ENCODE measurements at regions not wholly inside any gene's neighbourhood (a gene's known extent, or its start where the extent isn't known, plus 50 kb on each side); places are given as distances from the start of the nearest gene placed in this dataset.

DNA sequence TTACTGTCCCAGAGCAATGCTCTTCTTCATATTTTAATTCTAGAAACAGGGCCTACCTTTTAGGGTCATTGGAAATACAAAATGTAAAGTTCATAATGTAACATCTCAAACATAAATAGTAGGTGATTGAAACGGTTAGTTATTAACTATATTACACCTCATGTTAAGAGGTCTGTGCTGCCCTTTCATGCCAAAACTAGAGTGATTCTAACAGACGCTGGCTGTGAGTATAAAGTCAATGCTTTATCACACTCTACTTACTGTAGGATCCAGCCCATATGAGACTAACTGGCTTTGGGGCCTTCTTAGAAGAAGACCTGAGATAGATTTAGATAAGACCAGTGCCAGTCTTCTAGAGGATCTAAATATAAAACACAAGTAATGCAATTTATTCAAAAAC lies 966.1 kb upstream of the SORCS1 start:
- H3K36me3 ChIP-seq (ENCODE audit: control insufficient read depth, insufficient read depth, low read length), result no peaks in the 10 kb centered on the region
- H3K9me3 Mint-ChIP-seq (ENCODE audit: unreplicated experiment), result no peaks in the 10 kb centered on the region
- no peak overlapping the region for H3K27ac Mint-ChIP-seq (ENCODE audit: unreplicated experiment)
- H3K9me3 ChIP-seq, result no peaks in the 10 kb centered on the region
- peaks cover 2% of the 10 kb centered on the region for H3K27me3 Mint-ChIP-seq (ENCODE audit: insufficient read depth, unreplicated experiment)
- no peaks in the 10 kb centered on the region for H3K36me3 Mint-ChIP-seq (ENCODE audit: insufficient read depth, unreplicated experiment)
- ChIA-PET CTCF (no interaction called here), POLR2A (no interaction called here)
- intact Hi-C loops (cut with micrococcal nuclease; ENCODE audit: unreplicated experiment), result no loop called here
- TF ChIP-seq, protein P1, sequence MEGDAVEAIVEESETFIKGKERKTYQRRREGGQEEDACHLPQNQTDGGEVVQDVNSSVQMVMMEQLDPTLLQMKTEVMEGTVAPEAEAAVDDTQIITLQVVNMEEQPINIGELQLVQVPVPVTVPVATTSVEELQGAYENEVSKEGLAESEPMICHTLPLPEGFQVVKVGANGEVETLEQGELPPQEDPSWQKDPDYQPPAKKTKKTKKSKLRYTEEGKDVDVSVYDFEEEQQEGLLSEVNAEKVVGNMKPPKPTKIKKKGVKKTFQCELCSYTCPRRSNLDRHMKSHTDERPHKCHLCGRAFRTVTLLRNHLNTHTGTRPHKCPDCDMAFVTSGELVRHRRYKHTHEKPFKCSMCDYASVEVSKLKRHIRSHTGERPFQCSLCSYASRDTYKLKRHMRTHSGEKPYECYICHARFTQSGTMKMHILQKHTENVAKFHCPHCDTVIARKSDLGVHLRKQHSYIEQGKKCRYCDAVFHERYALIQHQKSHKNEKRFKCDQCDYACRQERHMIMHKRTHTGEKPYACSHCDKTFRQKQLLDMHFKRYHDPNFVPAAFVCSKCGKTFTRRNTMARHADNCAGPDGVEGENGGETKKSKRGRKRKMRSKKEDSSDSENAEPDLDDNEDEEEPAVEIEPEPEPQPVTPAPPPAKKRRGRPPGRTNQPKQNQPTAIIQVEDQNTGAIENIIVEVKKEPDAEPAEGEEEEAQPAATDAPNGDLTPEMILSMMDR (IDR thresholded peaks at IDR 0.05; ENCODE audit: insufficient read depth in 1 of 2, low read depth in 1 of 2, low read length in 1 of 2, severe bottlenecking in 1 of 2, unreplicated experiment in 1 of 2), result no peak
- H3K4me1 Mint-ChIP-seq (ENCODE audit: low read depth, unreplicated experiment), result no peaks in the 10 kb centered on the region
- no peak overlapping the region for H3K4me3 ChIP-seq (ENCODE audit: low read depth, low read length)
- BruUV-seq (replicated peaks), result no TSS peak
- H3K4me1 ChIP-seq, result no peaks in the 10 kb centered on the region
- H3K27me3 ChIP-seq (replicated peaks; ENCODE audit: control insufficient read depth, insufficient read depth, low read length), result no peaks in the 10 kb centered on the region
- no peak for DNase-seq
- H3K4me3 Mint-ChIP-seq (ENCODE audit: unreplicated experiment), result no peak overlapping the region

DNA sequence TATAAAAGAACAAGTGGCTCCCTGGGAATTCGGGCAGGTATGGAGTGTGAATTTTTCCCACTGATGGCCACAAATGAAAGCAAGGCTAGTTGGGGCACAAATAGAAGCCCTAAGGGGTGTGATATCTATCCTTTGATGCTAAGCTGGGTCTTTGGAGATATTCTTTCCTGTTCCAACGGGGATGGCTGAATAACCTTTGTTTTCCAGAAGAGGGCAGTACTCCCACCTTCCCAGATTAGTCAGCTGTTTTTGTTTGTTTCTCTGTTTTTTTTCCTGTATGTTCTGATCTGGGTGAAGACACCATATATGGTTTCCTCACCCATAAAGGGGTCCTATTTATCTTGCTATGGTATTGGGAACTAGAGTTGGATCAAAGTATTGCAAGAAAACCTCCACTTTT lies 947.7 kb upstream of the SORCS1 start:
- intact Hi-C loops (cut with micrococcal nuclease; ENCODE audit: unreplicated experiment), result loop anchor here (2.0 to 5.0 kb wide), 2 partner anchors 433 to 670 kb away; no protein-coding TSS in a partner anchor
- Histone ChIP-seq H3K4me3 (ENCODE audit: low read depth, low read length) (no peak overlapping the region), H3K9me3 (no peaks in the 10 kb centered on the region), H3K27me3 (replicated peaks; ENCODE audit: control insufficient read depth, insufficient read depth, low read length) (no peaks in the 10 kb centered on the region), H3K36me3 (ENCODE audit: control insufficient read depth, insufficient read depth, low read length) (no peaks in the 10 kb centered on the region), H3K4me1 (no peaks in the 10 kb centered on the region)
- no peak overlapping the region for H3K27ac Mint-ChIP-seq (ENCODE audit: unreplicated experiment)
- POLR2A ChIA-PET, result no interaction called here
- no peaks in the 10 kb centered on the region for H3K9me3 Mint-ChIP-seq (ENCODE audit: unreplicated experiment)
- no peaks in the 10 kb centered on the region for H3K36me3 Mint-ChIP-seq (ENCODE audit: insufficient read depth, unreplicated experiment)
- no peak for DNase-seq
- no peaks in the 10 kb centered on the region for H3K27me3 Mint-ChIP-seq (ENCODE audit: insufficient read depth, unreplicated experiment)
- no peaks in the 10 kb centered on the region for H3K4me1 Mint-ChIP-seq (ENCODE audit: low read depth, unreplicated experiment)
- TF ChIP-seq, protein P1 (IDR thresholded peaks at IDR 0.05; ENCODE audit: insufficient read depth in 1 of 2, low read depth in 1 of 2, low read length in 1 of 2, severe bottlenecking in 1 of 2, unreplicated experiment in 1 of 2), result no peak
- BruUV-seq (replicated peaks), result no TSS peak
- no peak overlapping the region for H3K4me3 Mint-ChIP-seq (ENCODE audit: unreplicated experiment)
- CTCF ChIA-PET, result no interaction called here

DNA sequence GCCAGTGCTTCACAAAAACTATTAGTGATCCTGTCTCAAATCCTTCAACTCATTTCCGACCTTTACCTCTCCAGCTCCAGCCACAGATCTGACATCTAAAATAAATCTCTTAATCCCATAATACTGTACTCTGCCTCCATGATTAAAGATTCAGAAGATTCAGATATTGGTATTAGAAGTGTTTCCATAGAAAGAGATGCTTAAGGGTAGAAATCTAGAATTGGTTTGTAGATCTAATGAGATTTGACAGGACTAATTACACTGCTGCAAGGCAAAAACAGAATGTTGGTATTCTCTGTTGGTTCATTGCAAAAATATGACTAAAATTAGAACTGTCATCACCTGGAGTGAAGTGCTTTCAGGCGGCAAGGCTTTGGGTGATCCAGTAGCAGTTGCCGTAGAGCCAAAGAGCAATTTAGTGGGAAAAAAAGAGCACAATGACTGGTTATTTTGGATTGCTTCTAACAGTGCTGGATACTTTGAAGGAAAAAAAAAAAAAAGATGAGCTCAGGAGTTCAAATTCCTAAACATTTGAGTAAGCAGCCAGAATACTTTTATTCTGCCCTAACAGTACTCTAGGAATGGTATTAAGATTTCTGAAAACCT lies 940.1 kb upstream of the SORCS1 start:
- no peak overlapping the region for H3K4me3 ChIP-seq (ENCODE audit: low read depth, low read length)
- no peaks in the 10 kb centered on the region for H3K27me3 Mint-ChIP-seq (ENCODE audit: insufficient read depth, unreplicated experiment)
- DNase-seq, result no peak

More for the DNA sequence above, 940.1 kb upstream of the SORCS1 start:
- Mint-ChIP-seq H3K4me1 (ENCODE audit: low read depth, unreplicated experiment) (no peaks in the 10 kb centered on the region), H3K27ac (ENCODE audit: unreplicated experiment) (no peak overlapping the region), H3K4me3 (ENCODE audit: unreplicated experiment) (no peak overlapping the region), H3K36me3 (ENCODE audit: insufficient read depth, unreplicated experiment) (no peaks in the 10 kb centered on the region), H3K9me3 (ENCODE audit: unreplicated experiment) (no peaks in the 10 kb centered on the region)
- Histone ChIP-seq H3K36me3 (ENCODE audit: control insufficient read depth, insufficient read depth, low read length) (no peaks in the 10 kb centered on the region), H3K4me1 (no peaks in the 10 kb centered on the region), H3K27me3 (replicated peaks; ENCODE audit: control insufficient read depth, insufficient read depth, low read length) (no peaks in the 10 kb centered on the region), H3K9me3 (no peaks in the 10 kb centered on the region)
- ChIA-PET CTCF (no interaction called here), POLR2A (no interaction called here)
- intact Hi-C loops (cut with micrococcal nuclease; ENCODE audit: unreplicated experiment), result no loop called here
- no TSS peak for BruUV-seq (replicated peaks)
- TF ChIP-seq, protein P1 (IDR thresholded peaks at IDR 0.05; ENCODE audit: insufficient read depth in 1 of 2, low read depth in 1 of 2, low read length in 1 of 2, severe bottlenecking in 1 of 2, unreplicated experiment in 1 of 2), result no peak
